Caco-2 (cell line): ENCODE measurements at regions not wholly inside any gene's neighbourhood (a gene's known extent, or its start where the extent isn't known, plus 50 kb on each side); places are given as distances from the start of the nearest gene placed in this dataset.
A peak's percentile ranks its signal among the peaks of the same experiment; 100 is the strongest.

Experiments used
- BruUV-seq: library from RNA; stranded (reverse); fragments of 400-500 nt; replicated peaks from 2 replicates; lab custom pipeline; 2021; lab: Mats Ljungman, UMichigan
- CTCF ChIA-PET: fragments of 300-600 bp; sonication (Branson Sonifier 250); formaldehyde crosslinking; loops from one replicate; lab custom pipeline; 2022; ENCODE audit warnings: antibody characterized with exemption; lab: Charles Lee
- POLR2A ChIA-PET: fragments of 300-600 bp; sonication (Branson Sonifier 250); formaldehyde crosslinking; loops from one replicate; lab custom pipeline; 2022; ENCODE audit warnings: antibody characterized with exemption; lab: Charles Lee
- DNase-seq, 2 experiments: peaks; one replicate each; pipeline versions ENCODE4 v3.0.0 to v3.0.0-alpha.2; 2020 to 2022
- H3K27me3 ChIP-seq: replicated peaks from 2 replicates; pipeline ENCODE4 v1.6.0; 2011; ENCODE audit warnings: low read length; ENCODE audit not compliant: control insufficient read depth, insufficient read depth
- H3K36me3 ChIP-seq: 2 replicates; pipeline ENCODE4 v1.5.1; 2011; ENCODE audit warnings: low read length; ENCODE audit not compliant: control insufficient read depth, insufficient read depth
- H3K4me1 ChIP-seq: fragments of 250-450 bp; sonication (Bioruptor Pico); 2 replicates; pipeline ENCODE4 v1.5.1; 2020; ENCODE audit warnings: mild to moderate bottlenecking
- H3K4me3 ChIP-seq: 2 replicates; pipeline ENCODE4 v1.5.1; 2011; ENCODE audit warnings: low read depth, mild to moderate bottlenecking, control low read depth, low read length
- H3K9me3 ChIP-seq: fragments of 250-450 bp; sonication (Bioruptor Pico); 2 replicates; pipeline ENCODE4 v1.5.1; 2020; ENCODE audit warnings: mild to moderate bottlenecking, moderate library complexity
- H3K27ac Mint-ChIP-seq: one replicate; pipeline ENCODE4 v1.8.0; 2022; ENCODE audit warnings: mixed read lengths; ENCODE audit not compliant: unreplicated experiment
- H3K27me3 Mint-ChIP-seq: one replicate; pipeline ENCODE4 v1.8.0; 2022; ENCODE audit warnings: mixed read lengths; ENCODE audit not compliant: insufficient read depth, unreplicated experiment
- H3K36me3 Mint-ChIP-seq: one replicate; pipeline ENCODE4 v1.8.0; 2022; ENCODE audit warnings: mild to moderate bottlenecking, mixed read lengths; ENCODE audit not compliant: insufficient read depth, unreplicated experiment
- H3K4me1 Mint-ChIP-seq: one replicate; pipeline ENCODE4 v1.8.0; 2022; ENCODE audit warnings: low read depth, mixed read lengths; ENCODE audit not compliant: unreplicated experiment
- H3K4me3 Mint-ChIP-seq: one replicate; pipeline ENCODE4 v1.8.0; 2022; ENCODE audit warnings: mild to moderate bottlenecking, moderate library complexity, mixed read lengths; ENCODE audit not compliant: unreplicated experiment
- H3K9me3 Mint-ChIP-seq: one replicate; pipeline ENCODE4 v1.8.0; 2022; ENCODE audit warnings: mixed read lengths; ENCODE audit not compliant: unreplicated experiment
- intact Hi-C: fragments of 100-400 bp; cut with micrococcal nuclease; formaldehyde crosslinking; loops from one replicate; pipeline ENCODE4 v1.10.0; 2022; ENCODE audit not compliant: unreplicated experiment
- TF ChIP-seq, protein P1 (sequence below), 2 experiments: fragments of 200-600 bp in 1 of 2; IDR thresholded peaks; 1 replicate in 1 of 2; 2 replicates in 1 of 2; pipeline versions ENCODE4 v1.5.1 to v1.8.0; 2011 to 2022; ENCODE audit warnings: antibody characterized with exemption in 1 of 2, control low read depth in 1 of 2, inconsistent platforms in 1 of 2, low read depth in 1 of 2, low read length in 1 of 2, mild to moderate bottlenecking in 1 of 2, moderate library complexity in 1 of 2; ENCODE audit not compliant: insufficient read depth in 1 of 2, severe bottlenecking in 1 of 2, unreplicated experiment in 1 of 2

DNA sequence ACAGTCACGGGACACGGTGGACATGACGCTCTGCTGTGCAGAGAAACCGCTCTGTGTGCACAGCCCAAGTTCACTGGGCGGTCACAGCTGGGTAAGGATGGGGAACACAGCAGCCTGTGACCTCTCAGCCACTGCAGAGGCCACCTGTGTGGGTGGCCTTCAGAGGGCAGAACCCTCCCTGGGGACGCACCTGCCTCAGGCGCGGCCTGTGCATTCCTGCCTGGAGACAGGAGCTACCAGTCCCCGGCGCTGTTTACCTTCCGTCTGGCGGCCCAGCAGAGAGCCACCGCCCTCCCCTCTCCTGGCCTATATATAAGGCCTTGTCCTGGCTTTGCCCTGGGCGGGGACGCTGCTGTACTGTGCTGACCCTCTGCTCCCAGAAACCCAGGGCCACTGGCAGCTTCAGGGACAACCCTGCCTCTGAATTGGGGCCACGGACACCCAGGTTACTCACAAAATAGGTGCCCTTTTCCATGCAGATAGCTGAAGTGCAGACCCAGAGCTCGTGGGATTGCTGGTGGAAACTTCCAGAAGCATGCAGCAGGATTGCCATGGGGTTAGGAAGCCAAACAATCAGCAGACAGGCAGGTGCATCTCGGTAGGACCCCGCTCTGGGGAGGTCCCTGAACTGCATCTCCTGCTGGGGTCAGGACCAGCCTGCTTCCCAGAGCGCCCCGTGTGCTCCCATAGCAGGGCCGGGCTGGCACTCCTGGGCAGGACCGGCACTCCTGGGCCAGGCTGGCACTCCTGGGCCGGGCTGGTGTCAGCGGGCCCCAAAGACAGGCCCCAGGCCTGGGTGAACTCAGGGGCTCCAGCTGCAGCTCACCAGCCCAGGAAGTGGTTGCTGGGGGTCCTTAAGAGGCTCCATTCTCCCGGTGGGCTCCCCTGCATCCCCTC lies 83.6 kb downstream of the SIK1 start:
- Mint-ChIP-seq H3K27me3 (no peaks in the 10 kb centered on the region), H3K4me1 (peaks cover 35% of the 10 kb centered on the region), H3K4me3 (peak overlapping the region; percentile 33), H3K9me3 (no peaks in the 10 kb centered on the region), H3K27ac (peak overlapping the region; percentile 84), H3K36me3 (peaks cover 21% of the 10 kb centered on the region)
- ChIA-PET POLR2A (interaction anchor here (0.6 to 1.7 kb wide), 6 partner anchors 10 to 302 kb away, joined by 3 to 20 read pairs (median 3); no protein-coding TSS in a partner anchor), CTCF (interaction anchor here (0.8 to 1.3 kb wide), 5 partner anchors 10 to 302 kb away, joined by 3 to 12 read pairs (median 4); no protein-coding TSS in a partner anchor)
- no peaks in the 10 kb centered on the region for H3K9me3 ChIP-seq
- intact Hi-C loops, result loop anchor here (1.0 to 5.0 kb wide), 2 partner anchors 10 to 304 kb away; no protein-coding TSS in a partner anchor
- H3K36me3 ChIP-seq, result no peaks in the 10 kb centered on the region
- peak; percentile 95 to 98 for DNase-seq
- no peaks in the 10 kb centered on the region for H3K27me3 ChIP-seq
- H3K4me3 ChIP-seq, result no peak overlapping the region
- TSS peak; percentile 77 for BruUV-seq
- TF ChIP-seq, protein P1, sequence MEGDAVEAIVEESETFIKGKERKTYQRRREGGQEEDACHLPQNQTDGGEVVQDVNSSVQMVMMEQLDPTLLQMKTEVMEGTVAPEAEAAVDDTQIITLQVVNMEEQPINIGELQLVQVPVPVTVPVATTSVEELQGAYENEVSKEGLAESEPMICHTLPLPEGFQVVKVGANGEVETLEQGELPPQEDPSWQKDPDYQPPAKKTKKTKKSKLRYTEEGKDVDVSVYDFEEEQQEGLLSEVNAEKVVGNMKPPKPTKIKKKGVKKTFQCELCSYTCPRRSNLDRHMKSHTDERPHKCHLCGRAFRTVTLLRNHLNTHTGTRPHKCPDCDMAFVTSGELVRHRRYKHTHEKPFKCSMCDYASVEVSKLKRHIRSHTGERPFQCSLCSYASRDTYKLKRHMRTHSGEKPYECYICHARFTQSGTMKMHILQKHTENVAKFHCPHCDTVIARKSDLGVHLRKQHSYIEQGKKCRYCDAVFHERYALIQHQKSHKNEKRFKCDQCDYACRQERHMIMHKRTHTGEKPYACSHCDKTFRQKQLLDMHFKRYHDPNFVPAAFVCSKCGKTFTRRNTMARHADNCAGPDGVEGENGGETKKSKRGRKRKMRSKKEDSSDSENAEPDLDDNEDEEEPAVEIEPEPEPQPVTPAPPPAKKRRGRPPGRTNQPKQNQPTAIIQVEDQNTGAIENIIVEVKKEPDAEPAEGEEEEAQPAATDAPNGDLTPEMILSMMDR (IDR thresholded peaks at IDR 0.05; ENCODE audit: insufficient read depth in 1 of 2, low read depth in 1 of 2, low read length in 1 of 2, severe bottlenecking in 1 of 2, unreplicated experiment in 1 of 2), result peak in 1 of 2 experiments; percentile 18
- H3K4me1 ChIP-seq, result peaks cover 63% of the 10 kb centered on the region

DNA sequence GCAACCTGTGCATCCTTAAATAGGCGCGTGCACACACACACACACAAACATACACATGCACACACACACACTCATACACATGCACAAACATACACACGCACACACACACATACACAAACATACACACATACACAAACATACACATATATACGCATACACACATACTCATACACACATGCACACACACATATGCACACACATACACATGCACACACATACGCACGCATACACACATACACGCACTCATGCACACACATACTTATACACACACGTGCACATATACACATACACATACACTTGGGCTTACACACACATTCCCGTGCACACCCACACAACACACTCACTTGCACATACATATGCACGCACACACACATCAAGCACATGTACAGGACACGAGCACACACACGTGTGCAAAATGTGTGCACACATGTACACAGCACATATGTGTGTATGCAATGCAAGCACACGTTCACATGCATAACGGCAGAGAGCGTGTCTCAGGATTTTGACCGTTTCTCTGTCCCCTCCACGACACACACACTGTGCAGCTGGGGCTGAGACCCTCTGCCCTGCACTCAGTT lies 84.5 kb downstream of the SIK1 start:
- CTCF ChIA-PET, result interaction anchor here (0.9 to 1.3 kb wide), 5 partner anchors 9 to 303 kb away, joined by 3 to 12 read pairs (median 5); no protein-coding TSS in a partner anchor
- Histone ChIP-seq H3K36me3 (no peaks in the 10 kb centered on the region), H3K27me3 (no peaks in the 10 kb centered on the region), H3K9me3 (no peaks in the 10 kb centered on the region), H3K4me3 (no peak overlapping the region), H3K4me1 (peaks cover 63% of the 10 kb centered on the region)
- no TSS peak for BruUV-seq
- intact Hi-C loops, result loop anchor here (5.0 kb wide), 1 partner anchor 305 kb away; no protein-coding TSS in a partner anchor
- Mint-ChIP-seq H3K4me3 (peak overlapping the region; percentile 40), H3K4me1 (peaks cover 35% of the 10 kb centered on the region), H3K9me3 (peaks cover 3% of the 10 kb centered on the region), H3K36me3 (peaks cover 28% of the 10 kb centered on the region), H3K27ac (peak overlapping the region; percentile 84), H3K27me3 (no peaks in the 10 kb centered on the region)
- TF ChIP-seq, protein P1 (IDR thresholded peaks at IDR 0.05; ENCODE audit: insufficient read depth in 1 of 2, low read depth in 1 of 2, low read length in 1 of 2, severe bottlenecking in 1 of 2, unreplicated experiment in 1 of 2), result no peak
- POLR2A ChIA-PET, result interaction anchor here (0.9 to 1.7 kb wide), 3 partner anchors 9 to 22 kb away, joined by 3 to 20 read pairs (median 3); no protein-coding TSS in a partner anchor
- DNase-seq, result no peak
